Uterus (tissue), 3 donors: ENCODE measurements at regions not wholly inside any gene's neighbourhood (a gene's known extent, or its start where the extent isn't known, plus 50 kb on each side); places are given as distances from the start of the nearest gene placed in this dataset.

Experiments used
- DNase-seq, 2 donors: peaks; one replicate each; pipeline ENCODE4 v3.0.0-alpha.2; 2019 to 2020
- H3K27ac ChIP-seq, 2 donors: fragments of 200-600 bp; sonication (generic); 1 replicate in 1 of 2; 2 replicates in 1 of 2; pipeline ENCODE4 v1.5.1; 2016 to 2018
- H3K27me3 ChIP-seq, 2 donors: fragments of 200-600 bp; sonication (generic); one replicate each; pipeline ENCODE4 v1.5.1; 2018 to 2019; ENCODE audit warnings: control low read depth in 1 of 2
- H3K36me3 ChIP-seq, 2 donors: fragments of 200-600 bp; sonication (generic); one replicate each; pipeline ENCODE4 v1.5.1; 2019; ENCODE audit warnings: control low read depth in 1 of 2
- H3K4me1 ChIP-seq, 2 donors: fragments of 200-600 bp; sonication (generic); one replicate each; pipeline ENCODE4 v1.5.1; 2018 to 2019; ENCODE audit warnings: control low read depth in 1 of 2
- H3K4me3 ChIP-seq, 2 donors: fragments of 200-600 bp; sonication (generic); 1 replicate in 1 of 2; 2 replicates in 1 of 2; pipeline ENCODE4 v1.5.1; 2018 to 2019; ENCODE audit warnings: mild to moderate bottlenecking in 1 of 2
- H3K9me3 ChIP-seq, 2 donors: fragments of 200-600 bp; sonication (generic); one replicate each; pipeline ENCODE4 v1.5.1; 2019; ENCODE audit warnings: control low read depth in 1 of 2
- POLR2A ChIP-seq, 2 donors: fragments of 450-650 bp; IDR thresholded peaks; one replicate each; pipeline ENCODE4 v1.6.1; 2016; ENCODE audit warnings: antibody characterized with exemption in 2 of 2, mild to moderate bottlenecking in 1 of 2, moderate library complexity in 1 of 2
- intact Hi-C: fragments of 100-400 bp; cut with DNase I; formaldehyde crosslinking; loops from one replicate; pipeline ENCODE4 v1.15.1; 2023; ENCODE audit warnings: low total_unique reads
- TF ChIP-seq, protein P1 (sequence below), 4 experiments: fragments of 200-600 bp in 2 of 4; fragments of 450-650 bp in 2 of 4; sonication (generic) in 2 of 4; IDR thresholded peaks; one replicate each; pipeline ENCODE4 v1.5.1; 2016 to 2019; ENCODE audit warnings: antibody characterized with exemption in 4 of 4, mild to moderate bottlenecking in 2 of 4, moderate library complexity in 1 of 4
- donor health status: DM: yes; HTN: yes; CAD: no.

- TF ChIP-seq, protein P1, sequence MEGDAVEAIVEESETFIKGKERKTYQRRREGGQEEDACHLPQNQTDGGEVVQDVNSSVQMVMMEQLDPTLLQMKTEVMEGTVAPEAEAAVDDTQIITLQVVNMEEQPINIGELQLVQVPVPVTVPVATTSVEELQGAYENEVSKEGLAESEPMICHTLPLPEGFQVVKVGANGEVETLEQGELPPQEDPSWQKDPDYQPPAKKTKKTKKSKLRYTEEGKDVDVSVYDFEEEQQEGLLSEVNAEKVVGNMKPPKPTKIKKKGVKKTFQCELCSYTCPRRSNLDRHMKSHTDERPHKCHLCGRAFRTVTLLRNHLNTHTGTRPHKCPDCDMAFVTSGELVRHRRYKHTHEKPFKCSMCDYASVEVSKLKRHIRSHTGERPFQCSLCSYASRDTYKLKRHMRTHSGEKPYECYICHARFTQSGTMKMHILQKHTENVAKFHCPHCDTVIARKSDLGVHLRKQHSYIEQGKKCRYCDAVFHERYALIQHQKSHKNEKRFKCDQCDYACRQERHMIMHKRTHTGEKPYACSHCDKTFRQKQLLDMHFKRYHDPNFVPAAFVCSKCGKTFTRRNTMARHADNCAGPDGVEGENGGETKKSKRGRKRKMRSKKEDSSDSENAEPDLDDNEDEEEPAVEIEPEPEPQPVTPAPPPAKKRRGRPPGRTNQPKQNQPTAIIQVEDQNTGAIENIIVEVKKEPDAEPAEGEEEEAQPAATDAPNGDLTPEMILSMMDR (IDR thresholded peaks at IDR 0.05): no peak
- no peak for TF ChIP-seq POLR2A (IDR thresholded peaks at IDR 0.05)
- no peak overlapping the region for H3K4me3 ChIP-seq
- H3K4me1 ChIP-seq: no peaks in the 10 kb centered on the region
- no peaks in the 10 kb centered on the region for H3K9me3 ChIP-seq
- no peak overlapping the region for H3K27ac ChIP-seq
- intact Hi-C loops: no loop called here
- H3K36me3 ChIP-seq: no peaks in the 10 kb centered on the region
- no peak for DNase-seq
- no peaks in the 10 kb centered on the region for H3K27me3 ChIP-seq
Measured at GRCh38 chr6:14865531-14866100, 380.3 kb upstream of the JARID2 start.

DNA sequence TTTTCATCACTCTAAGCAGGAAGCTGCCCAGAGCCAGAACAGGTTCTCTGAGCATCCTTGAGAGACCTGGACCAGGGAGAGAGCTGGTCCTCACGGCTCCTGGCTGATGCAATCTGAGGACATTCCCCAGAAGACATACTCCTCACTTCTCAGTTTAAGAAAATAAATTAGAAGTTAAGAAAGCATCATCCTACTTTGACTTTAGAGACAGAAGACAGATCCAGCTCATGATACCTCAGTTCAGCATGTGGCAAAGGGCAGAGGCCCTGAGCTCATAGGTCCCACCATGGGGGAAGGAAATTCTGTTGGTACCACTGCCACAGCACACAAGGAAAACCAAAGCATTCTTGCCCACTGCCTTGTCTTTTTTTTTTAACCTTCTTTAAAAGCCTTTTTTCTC, 378.1 kb upstream of the JARID2 start:
- Histone ChIP-seq H3K4me1 (no peaks in the 10 kb centered on the region), H3K36me3 (no peaks in the 10 kb centered on the region), H3K9me3 (no peaks in the 10 kb centered on the region), H3K27me3 (no peaks in the 10 kb centered on the region), H3K27ac (no peak overlapping the region), H3K4me3 (no peak overlapping the region)
- no peak for TF ChIP-seq POLR2A (IDR thresholded peaks at IDR 0.05)
- TF ChIP-seq, protein P1 (IDR thresholded peaks at IDR 0.05): no peak
- no peak for DNase-seq
- intact Hi-C loops: no loop called here

DNA sequence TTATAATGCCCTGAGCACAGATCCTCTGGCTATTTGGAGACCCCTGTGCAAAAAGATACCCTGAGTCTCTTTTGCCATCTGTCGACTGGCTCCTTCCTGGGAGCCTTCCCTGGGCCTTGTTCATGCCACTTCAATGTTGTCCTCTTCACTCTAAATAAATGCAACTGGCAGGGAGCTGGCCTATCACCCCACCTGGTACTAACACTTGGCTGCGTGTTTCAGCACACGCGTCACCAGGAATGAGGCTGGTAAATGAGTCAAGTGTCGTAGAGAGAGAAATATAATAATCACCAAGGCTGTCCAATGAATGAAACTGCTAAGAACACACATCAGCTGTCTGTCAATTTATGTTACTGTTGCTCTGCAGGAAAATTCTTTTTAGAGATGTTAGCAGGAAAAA, 374.6 kb upstream of the JARID2 start:
- no peak overlapping the region for H3K27ac ChIP-seq
- TF ChIP-seq, protein P1 (IDR thresholded peaks at IDR 0.05): no peak
- TF ChIP-seq POLR2A (IDR thresholded peaks at IDR 0.05): no peak
- H3K36me3 ChIP-seq: no peaks in the 10 kb centered on the region
- H3K9me3 ChIP-seq: no peaks in the 10 kb centered on the region
- no peaks in the 10 kb centered on the region for H3K27me3 ChIP-seq
- intact Hi-C loops: no loop called here
- H3K4me1 ChIP-seq: no peaks in the 10 kb centered on the region
- H3K4me3 ChIP-seq: no peak overlapping the region
- DNase-seq: no peak

DNA sequence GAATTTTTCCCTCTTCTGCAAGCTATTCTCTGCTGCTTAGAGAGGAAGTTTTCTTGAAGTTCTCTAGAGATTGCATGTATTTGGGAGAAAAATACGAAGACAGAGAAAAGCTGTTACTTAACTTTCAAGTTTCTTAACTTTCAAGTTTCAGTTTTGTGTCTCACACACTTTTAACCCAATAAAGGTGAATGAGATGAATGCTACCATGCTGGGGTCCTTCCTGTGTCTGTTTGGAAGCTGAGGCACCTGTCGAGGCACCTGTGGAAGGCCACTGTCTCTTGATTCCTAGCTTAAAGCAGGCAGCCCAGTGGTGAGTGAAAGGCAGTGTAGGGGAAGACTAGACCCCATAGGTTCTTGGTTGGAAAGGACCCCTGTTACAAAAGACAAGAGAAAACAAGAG, 372.8 kb upstream of the JARID2 start:
- Histone ChIP-seq H3K4me3 (no peak overlapping the region), H3K27me3 (no peaks in the 10 kb centered on the region), H3K27ac (no peak overlapping the region), H3K36me3 (no peaks in the 10 kb centered on the region), H3K9me3 (no peaks in the 10 kb centered on the region), H3K4me1 (no peaks in the 10 kb centered on the region)
- no peak for DNase-seq
- intact Hi-C loops: no loop called here
- TF ChIP-seq POLR2A (IDR thresholded peaks at IDR 0.05): no peak
- TF ChIP-seq, protein P1 (IDR thresholded peaks at IDR 0.05): no peak

DNA sequence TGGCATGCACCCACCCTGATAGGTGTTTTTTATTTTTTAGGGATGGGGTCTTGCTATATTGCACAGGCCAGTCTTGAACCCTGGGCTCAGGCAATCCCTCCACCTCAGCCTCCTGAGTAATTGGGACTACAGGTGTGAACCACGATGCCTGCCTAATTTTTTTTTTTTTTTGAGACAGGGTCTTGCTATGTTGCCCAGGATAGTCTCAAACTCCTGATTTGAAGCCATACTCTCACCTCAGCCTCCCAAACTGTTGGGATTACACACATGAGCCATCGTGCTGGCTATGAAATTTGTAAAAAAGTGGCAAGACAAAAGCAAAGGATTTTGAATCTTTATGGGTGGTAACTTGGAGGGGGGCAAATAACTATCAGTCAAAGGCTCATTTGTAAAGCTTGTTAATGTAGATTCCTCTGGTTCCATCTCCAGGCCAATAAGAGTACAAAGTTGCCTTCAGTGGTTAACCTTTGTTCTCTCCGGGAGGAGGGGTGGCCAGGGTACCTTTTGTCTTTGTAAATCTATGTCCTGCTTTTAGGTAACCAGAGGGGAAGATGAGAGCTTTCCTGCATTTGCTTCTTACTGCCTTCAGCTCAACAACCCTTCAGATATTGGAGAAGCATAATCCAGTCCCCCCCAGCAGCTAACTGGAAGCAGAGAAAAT, 372.0 kb upstream of the JARID2 start:
- Histone ChIP-seq H3K27me3 (no peaks in the 10 kb centered on the region), H3K4me3 (no peak overlapping the region), H3K36me3 (no peaks in the 10 kb centered on the region), H3K9me3 (no peaks in the 10 kb centered on the region), H3K4me1 (no peaks in the 10 kb centered on the region), H3K27ac (no peak overlapping the region)
- DNase-seq: no peak
- TF ChIP-seq, protein P1 (IDR thresholded peaks at IDR 0.05): no peak
- no peak for TF ChIP-seq POLR2A (IDR thresholded peaks at IDR 0.05)
- intact Hi-C loops: no loop called here
